Stimulated activated CD4-positive, alpha-beta T cell treated with anti-CD3 and anti-CD28 coated beads, Interleukin-2, amount 100 ng/mL, for 4 hours (primary cell): ENCODE measurements at regions not wholly inside any gene's neighbourhood (a gene's known extent, or its start where the extent isn't known, plus 50 kb on each side); places are given as distances from the start of the nearest gene placed in this dataset.

Source experiments
- DNase-seq: peaks from one replicate; pipeline ENCODE4 v3.0.0-alpha.2; 2020; ENCODE audit warnings: low read depth

DNA sequence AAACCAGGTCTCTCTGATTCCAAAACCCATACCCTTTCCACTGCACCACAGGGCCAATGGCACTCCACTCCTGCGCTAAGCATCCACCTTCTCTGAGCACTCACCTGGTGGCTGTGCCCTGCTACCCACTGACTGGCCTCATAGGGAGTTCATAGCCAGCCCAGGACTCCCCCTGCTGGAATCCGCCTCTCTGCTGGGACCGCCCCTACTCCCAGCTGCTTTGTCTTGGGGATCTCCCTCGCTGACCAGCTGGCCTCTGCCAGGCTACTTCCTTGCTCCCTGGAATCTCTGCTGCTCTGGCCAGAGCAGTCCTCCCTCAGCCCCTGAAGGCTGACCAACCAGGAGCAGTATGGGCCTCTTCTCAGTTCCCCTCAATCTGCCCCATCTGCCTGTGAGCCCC lies 129.7 kb downstream of the FAXC start:
- no peak for DNase-seq

- no peak for DNase-seq
Observed at GRCh38 chr6:99216959-99217358, 132.5 kb downstream of the FAXC start.

- DNase-seq = no peak
Observed at GRCh38 chr6:99195986-99196655, 153.4 kb downstream of the FAXC start.

- no peak for DNase-seq
Observed at GRCh38 chr6:99192561-99192960, 156.9 kb downstream of the FAXC start.

DNA sequence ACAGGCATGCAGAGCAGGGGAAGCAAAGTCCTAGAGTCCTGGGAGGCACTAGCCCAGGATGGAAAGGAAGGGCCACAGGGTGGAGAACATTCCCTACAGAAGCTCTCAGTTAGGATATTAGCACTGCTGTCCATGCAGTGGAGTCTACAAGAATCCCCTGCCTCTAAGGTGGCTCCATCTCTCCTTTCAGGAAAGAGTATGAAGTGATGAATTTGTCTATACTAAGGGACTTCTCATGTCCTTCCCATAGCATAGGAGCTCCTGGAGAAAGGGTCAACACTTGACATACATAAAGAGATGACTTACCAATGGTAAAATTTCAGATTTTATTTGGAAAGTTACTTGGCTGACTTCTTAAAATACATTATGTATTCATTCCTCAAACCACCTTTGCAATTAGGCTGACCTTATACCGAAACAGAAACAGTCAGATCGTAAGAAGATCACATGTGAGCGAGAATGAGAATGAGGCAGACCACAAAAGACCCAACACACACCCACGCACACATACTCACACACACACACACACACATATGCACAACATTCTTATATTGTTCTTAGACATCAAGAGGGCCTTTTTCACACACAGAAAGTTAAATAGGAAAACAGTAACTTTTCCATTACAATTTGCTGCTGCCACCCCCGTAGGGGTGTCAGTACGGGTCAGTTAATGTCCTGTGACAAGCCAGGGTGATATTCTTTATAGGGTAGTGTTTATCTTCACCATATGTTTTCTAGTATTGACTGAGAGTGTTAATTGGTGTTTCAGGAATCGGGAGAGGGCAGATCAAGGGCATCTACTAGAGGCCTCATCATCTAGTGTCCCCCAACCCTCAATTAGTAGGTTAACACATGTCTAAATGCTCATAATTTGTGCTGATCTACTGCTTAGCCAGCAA lies 159.4 kb downstream of the FAXC start:
- no peak for DNase-seq

GRCh38 chr6:99187429-99187828 lies 162.0 kb downstream of the FAXC start:
- no peak for DNase-seq

DNA sequence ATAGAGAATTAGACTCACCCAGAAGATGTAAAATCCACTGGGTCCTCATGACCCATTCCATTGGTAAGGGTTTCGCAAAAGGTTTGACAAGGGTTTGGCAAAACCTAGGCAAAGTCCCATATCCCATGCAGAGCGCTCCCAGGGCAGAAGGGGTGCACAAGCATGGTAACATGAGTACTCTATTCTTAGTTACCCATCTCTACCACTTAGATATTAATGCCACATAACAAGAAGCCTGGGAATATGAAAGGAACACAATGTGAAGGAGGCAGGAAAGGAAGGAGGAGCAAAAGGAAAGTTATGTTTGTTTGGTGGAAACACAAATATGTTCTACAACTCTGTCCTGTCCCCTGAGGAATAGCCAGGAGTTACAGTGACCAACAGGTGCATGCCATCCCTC lies 163.1 kb downstream of the FAXC start:
- no peak for DNase-seq

GRCh38 chr6:99185525-99185924 lies 163.9 kb downstream of the FAXC start:
- DNase-seq = no peak

- no peak for DNase-seq
Observed at GRCh38 chr6:99184696-99185095, 164.8 kb downstream of the FAXC start.

GRCh38 chr6:99183066-99183465 lies 166.4 kb downstream of the FAXC start:
- DNase-seq = no peak

GRCh38 chr6:99181174-99181573 lies 168.3 kb downstream of the FAXC start:
- no peak for DNase-seq

- no peak for DNase-seq
Observed at GRCh38 chr6:99178168-99178567, 171.3 kb downstream of the FAXC start.

DNA sequence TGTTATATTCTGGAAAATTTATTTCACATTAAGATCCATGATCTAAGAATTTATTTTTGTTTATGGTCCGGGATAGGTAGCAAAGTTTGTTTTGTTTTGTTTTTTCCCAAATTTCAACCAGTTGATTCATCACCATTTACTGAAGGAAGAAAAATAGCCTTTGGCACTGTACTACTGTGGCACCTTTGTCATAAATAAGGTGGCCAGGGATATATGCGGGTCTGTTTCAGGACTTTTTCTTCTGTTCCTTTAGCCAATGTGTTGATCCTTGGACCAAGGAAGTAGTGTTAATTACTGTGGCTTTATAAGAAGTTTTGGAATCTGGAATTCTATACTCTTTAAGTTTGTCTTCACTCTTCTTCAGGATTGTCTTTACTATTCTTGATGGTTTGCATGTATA lies 171.7 kb downstream of the FAXC start:
- DNase-seq = no peak

- no peak for DNase-seq
Observed at GRCh38 chr6:99165838-99166237, 183.6 kb downstream of the FAXC start.

DNA sequence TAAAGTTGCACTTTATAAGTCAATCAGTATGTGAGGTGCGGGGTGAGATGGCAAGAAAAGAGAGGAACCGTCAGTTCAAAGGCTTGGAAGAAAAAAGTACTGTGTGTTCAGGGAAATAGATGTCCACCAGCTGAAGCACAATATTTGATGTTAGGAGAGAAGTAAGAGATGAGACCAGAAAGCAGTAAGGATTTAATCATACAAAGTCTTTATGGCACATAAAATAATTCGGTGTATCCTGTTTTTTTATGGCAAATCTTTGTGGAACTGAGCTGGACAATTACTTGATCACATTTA lies 197.2 kb downstream of the FAXC start:
- no peak for DNase-seq

DNA sequence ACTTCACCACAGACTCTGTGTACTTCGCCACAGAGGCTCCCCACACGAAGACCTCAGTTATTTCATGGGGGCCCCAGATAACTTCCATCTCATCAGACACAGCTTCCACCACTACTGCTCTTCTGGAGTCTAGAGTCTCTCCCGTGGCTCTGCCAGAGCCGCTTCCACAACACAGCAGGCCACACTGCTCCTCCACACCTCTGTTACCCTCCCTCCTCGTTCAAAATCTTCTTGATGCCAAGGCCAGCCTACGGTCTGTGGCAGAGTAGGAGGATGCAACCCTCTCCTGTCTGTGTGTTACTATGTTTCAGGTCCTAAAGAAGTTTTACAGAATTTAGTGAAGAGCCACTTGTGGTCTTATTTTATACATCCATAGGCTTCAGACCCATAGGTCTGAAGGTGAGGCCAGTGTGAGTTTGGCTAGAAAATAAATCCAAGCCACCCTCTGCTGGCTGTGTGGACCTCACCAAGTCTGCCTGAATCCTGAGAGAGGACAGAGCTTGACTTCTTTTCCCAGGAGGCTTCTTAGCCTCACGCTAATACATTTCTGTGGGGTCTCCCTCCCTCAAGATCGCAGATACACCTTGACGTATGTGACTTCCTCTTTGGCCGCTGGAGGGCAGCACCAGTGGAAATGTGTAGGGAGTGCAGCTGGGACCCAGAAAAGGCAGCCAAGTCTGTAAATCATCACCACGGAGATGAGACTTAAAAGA lies 197.7 kb downstream of the FAXC start:
- no peak for DNase-seq

- DNase-seq = no peak
Observed at GRCh38 chr6:99148761-99149160, 200.7 kb downstream of the FAXC start.

GRCh38 chr6:99148111-99148510 lies 200.4 kb upstream of the FBXL4 start:
- no peak for DNase-seq

DNA sequence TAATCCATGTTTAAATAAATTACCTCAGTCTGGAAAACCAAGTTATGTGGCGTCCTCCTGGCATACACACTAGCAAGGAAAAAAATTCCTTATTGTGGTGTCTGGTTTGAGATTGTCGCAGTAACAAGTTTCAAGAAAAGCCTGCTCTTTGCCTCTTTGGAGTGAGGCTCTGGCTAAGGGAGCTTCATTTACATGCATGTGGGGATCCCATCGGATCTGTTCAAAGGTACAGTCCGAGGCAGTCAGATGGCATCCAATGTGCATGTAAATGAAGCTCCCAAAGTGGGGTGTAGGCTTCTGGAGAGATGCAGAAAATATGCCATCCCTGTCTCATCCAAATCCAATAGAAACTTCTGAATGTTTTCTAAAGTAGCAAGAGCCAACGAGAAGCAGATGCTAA lies 199.5 kb upstream of the FBXL4 start:
- no peak for DNase-seq

- DNase-seq = no peak
Observed at GRCh38 chr6:99146711-99147110, 199.0 kb upstream of the FBXL4 start.

DNA sequence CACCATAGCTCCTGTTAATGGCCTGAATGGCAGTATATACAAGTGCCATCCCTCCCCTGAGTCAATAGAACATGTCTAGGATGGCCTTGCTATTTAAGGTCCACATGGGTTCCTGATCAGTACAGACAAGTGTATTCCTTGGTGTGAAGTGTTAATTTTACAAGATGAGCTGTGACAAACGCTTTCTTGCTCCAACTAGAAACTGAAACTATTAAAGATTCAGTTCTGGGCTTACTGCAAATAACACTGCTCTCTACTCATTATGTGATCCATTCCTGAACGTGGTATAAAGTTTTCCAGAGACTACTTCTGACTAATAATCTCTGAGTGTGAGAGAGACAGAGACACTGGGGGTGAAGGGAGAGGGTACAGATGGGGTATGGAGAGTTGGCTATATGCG lies 198.0 kb upstream of the FBXL4 start:
- DNase-seq = no peak

GRCh38 chr6:99143108-99143861 lies 195.5 kb upstream of the FBXL4 start:
- DNase-seq = no peak
